DLD1 (cell line): ENCODE measurements at regions not wholly inside any gene's neighbourhood (a gene's known extent, or its start where the extent isn't known, plus 50 kb on each side); places are given as distances from the start of the nearest gene placed in this dataset.

Experiments used
- in situ Hi-C: cut with HindIII; loops from 2 replicates; pipeline ENCODE4 v1.10.0; 2017; ENCODE audit warnings: low sequenced_read_pairs

DNA sequence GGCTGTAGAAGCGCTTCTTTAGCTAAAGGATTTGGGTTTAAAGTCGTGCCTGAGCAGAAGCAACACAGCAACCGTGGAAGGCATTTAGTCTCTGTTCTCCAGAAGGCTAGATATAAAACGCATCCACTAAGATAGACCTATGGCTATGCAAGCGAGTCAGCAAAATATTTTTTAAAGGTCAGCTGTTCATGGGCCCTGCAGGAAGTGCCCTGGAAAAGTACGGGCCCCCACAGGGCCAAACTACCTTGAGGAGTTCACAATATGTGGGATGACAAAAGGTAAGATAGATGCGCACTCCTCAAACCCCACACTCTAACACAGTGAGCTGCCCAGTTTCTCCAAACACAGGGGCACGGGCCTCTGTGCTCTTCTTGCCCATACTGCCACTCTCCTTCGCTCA lies 261.6 kb downstream of the VPS13C start:
- in situ Hi-C loops = no loop called here

DNA sequence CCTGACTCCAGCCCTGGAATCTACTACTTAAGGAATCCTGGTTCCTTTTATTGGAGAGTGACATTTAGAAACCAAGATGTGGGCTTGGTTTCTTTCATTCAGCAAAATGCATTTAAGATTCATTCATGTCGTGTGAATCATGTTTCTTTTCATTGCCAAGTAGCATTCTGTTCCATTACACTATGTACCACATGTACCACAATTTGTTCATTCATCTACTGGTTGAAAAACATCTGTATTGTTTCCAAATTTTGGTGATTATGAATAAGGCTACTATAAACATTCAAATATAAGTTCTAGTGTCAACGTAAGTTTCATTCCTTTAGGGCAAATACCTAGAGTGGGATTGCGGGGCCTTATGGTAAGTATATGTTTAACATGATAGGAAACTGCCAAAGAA lies 264.2 kb downstream of the VPS13C start:
- in situ Hi-C loops = no loop called here

DNA sequence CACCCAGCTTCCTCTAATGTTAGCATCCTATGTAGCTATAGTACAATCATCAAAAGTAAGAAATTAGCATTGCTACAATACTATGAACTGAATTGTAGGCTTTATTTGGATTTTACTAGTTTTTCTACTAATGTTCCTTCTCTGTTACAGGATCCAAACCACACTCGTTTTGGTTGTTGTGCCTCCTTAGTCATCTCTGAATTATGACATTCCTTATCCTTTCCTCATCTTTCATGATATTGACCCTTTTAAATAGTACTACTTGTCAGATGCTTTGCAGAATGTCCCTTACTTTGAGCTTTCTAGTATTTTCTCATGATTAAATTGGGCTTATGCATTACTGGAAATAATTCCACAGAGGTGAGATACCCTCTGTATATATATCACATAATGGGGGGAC lies 265.4 kb downstream of the VPS13C start:
- in situ Hi-C loops = no loop called here

DNA sequence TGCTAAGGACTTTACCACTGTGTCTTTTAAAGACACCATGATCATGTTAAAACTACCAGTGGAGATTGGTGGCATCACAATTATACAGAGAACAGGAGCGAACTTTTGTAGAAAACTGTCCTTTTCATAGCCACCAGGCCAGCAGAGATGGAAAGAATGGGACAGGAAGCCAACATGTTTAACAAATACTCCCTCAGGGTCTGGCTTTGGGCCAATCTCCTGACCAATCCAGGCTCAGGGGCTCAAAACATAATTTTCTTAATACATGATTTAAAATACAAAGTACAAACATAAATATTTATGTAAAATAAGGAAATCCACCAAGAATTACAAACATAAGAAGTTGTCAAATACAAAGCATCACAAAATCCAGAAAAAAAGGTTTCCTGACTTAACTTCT lies 266.0 kb downstream of the VPS13C start:
- in situ Hi-C loops = no loop called here

DNA sequence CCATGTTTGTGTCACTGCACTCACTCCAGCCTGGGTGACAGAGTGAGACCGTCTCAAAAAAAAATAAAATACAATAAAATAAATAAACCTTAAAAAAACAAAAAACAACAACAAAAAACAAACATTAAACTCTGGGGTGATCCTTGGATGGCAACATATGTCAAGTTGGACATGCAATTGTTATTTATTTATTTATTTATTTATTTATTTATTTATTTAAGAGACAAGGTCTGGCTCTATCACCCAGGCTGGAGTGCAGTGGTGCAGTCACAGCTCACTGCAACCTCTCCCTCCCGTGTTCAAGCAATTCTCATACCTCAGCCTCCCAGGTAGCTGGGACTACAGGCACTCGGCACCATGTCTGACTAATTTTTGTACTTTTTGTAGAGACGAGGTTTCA lies 275.5 kb downstream of the VPS13C start:
- in situ Hi-C loops = no loop called here

DNA sequence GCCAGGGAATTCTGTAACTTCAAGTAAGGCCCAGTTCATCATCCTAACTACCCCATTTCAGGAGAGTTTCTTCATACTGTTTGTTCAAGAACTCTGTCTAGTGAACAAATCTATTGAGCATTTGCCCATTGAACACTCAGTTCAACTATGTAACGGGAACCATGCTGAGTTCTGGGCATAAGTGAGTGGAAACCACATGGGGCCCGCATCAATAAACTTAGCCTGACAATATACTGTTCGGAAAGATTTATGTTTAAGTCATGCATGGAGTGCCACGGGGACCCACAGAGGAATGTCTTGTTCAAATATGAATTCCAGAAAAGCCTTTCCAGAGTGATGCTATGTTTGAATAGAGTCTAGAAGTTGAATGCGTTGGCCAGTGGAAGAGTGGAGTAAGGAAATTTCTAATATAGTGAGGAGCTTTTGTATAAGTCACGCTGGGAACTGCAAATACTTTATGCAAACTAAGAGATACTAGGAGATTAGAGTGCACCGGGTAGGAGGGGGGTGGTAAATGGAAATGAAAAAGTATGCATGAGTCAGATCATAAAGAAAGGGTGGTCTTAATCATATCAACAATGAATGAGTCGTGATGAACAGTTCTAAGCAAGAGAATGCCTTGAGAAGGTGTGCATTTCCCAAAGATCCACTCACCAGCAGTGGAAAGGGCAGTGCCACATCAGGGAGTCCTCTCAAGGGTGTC lies 279.8 kb downstream of the VPS13C start:
- in situ Hi-C loops = no loop called here

DNA sequence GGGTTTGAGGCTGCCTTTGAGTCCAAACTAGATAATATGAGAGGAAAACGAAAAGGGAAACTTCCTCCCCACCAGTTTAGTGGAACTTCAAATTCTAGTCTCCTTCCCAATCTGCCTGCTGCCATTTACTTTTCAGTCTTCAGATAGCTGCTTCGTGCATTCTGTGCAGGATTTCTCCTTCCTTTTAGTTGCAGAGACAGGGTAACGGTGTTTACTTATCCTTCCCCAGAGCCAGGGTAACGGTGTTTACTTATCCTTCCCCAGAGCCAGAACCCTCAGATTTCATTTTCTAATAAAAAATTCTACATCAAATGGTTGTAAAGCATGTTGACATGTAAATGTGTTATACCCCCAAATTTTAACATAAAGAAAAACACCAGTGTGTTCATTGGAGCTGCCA lies 282.6 kb downstream of the VPS13C start:
- in situ Hi-C loops = no loop called here

DNA sequence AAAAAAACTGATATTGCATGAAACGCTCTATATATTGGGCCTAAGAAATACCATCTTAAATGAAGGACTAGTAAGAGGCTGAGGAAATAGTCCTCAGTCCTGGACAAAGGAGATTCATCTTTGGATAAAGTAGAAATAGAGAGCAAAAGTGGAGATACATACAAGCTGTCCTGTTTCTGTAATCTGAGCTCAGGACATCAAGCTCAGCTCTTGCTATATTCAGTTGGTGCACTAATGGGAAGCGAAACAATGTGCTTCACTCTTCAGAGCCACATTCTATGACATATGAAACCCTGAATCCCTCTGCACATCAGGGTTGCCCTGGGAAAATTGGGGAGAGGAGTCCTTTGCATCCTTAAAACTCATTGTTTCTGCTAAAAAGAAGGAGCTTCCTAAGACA lies 290.7 kb downstream of the VPS13C start:
- in situ Hi-C loops = no loop called here

DNA sequence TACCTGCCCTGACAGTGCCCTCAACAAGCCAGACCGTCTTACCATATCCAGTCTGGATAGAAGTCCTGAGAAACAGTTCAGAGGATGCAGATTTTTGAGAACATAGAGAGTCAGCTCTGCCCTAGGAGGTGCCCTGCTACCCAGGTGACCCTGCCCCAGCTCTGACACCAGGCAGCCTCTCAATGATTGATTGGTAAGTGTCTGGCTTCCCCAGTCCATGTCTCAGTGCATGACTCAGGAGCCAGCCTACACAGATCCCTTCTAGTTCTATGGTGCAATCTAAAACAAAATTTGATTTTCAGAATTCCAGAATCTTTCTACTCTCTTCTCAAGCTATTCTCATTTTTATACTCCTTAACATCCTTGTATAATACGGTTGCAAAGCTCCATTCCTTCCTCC lies 292.1 kb downstream of the VPS13C start:
- in situ Hi-C loops = no loop called here

DNA sequence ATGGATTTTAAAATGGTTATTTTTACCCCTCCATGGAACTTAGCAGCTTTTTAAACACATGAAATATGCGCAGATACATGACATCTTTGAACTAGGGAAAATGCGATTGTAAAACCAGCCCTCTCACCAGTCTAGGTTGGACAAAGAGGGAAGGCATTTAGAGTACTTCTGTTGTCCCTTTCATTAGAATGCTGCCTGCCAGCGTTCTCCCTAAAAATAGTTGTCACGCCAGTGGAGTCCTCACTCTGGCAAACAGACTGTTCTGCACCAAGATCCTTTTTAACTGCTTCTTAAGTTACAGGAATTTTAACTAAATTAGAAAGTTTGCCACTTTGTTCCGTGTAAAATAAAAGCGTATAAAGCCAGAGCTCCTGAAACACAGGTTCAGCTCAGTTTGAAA lies 295.3 kb downstream of the VPS13C start:
- in situ Hi-C loops = no loop called here

DNA sequence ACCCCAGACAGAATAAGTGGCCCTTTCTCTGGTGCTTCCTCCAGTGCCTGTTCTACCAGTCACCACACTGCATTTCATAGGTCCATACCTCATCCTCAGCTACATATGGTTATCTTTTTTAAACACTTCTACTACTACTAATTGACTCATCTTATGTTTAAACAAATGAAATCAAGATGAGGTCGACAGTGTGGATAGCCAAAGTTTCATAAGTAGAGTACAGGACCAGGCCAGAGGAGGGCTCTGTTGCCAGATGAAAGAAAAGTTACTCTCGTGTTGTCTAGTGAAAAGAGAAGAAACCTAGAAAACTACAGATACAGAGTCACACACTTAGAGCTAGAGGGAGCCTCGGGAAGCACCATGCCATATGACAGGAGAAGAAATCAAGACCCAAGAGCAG lies 296.1 kb downstream of the VPS13C start:
- in situ Hi-C loops = no loop called here

DNA sequence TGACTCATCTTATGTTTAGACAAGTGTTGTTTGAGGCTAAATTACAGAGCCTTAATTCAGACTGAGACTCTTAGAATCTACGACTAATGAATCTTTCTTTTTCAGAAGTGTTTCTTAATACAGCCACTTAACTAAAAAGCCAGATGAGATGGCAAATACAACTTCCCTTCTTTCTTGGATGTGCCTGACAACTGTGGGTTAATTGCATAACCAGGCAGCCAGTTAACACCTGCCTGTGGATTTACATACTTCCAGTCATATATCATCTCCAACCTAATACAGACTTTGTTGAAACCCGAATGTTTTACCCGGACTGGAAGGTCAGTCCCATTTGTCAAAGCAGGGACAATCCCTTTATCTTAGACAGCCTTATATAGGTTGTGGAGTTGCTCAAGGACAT lies 297.6 kb downstream of the VPS13C start:
- in situ Hi-C loops = no loop called here

DNA sequence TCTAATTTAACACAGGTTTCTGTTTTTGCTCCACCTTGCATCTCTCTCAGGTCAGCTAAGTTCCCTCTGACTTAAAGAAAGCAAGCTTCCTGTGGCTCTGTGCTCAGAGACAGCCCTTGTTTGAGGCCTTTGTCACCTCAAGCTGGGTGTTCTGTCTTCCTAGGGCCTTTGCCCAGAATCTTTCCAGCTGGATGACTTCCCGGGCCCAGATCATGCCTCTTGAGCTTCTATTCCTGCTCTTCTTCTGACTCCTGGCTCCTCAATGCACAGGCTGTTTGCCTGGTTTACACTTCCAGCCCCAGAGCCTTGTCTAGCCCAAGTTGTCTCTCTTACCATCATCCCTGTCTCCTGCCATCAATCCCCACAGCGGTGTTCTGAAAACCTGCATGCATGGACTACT lies 300.6 kb downstream of the VPS13C start:
- in situ Hi-C loops = no loop called here

DNA sequence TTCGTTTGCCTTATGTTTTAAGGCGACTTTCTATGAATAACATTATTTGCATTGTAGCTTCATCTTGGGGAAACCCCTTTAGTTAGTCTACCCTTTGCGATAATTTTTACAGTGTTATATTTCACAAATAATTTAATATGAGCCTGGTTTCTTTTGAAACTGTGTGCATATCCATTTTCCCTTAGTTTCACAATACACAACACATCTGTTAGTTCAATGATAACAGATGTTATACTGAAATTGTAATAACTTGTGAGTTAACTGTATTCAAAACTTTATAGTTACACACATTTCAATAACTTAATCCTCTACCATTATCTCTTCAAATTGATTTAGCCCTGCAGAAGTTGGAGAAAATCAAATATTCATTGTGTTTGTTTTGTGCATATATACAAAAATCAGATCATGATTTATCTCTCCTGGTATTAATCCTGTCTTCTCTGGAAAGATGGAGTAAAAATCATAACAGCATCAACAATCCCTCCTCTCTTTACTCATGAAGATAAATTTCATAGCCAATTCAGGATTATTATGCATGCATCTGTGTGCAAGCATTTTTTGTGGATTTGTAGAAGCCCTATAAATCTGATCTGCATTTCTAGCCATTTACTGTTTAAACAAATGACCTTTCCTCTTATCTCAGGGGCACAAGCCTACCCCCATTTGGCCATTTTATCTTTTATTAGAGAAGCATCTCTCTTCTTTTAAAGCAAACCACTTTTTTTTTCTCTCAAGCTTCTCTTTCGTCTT lies 304.0 kb downstream of the VPS13C start:
- in situ Hi-C loops = no loop called here

DNA sequence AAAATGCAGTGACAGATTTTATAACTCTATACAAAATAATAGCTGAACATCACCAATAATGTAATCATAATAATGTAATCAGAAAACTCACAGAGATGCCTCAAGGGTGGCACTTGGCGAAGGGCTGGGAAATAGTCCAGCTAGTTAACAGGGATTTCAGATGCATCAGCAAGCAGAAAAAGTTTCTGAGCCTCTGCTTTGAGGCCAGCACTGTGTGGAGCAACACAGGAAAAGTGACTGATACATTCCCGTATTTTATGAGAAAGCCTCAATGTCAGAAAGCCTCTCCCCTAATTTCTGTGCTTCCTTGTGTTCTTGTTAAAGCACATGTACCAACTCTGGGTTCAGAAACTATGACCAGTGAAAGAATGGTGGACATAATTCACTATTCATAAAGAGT lies 304.8 kb downstream of the VPS13C start:
- in situ Hi-C loops = no loop called here

DNA sequence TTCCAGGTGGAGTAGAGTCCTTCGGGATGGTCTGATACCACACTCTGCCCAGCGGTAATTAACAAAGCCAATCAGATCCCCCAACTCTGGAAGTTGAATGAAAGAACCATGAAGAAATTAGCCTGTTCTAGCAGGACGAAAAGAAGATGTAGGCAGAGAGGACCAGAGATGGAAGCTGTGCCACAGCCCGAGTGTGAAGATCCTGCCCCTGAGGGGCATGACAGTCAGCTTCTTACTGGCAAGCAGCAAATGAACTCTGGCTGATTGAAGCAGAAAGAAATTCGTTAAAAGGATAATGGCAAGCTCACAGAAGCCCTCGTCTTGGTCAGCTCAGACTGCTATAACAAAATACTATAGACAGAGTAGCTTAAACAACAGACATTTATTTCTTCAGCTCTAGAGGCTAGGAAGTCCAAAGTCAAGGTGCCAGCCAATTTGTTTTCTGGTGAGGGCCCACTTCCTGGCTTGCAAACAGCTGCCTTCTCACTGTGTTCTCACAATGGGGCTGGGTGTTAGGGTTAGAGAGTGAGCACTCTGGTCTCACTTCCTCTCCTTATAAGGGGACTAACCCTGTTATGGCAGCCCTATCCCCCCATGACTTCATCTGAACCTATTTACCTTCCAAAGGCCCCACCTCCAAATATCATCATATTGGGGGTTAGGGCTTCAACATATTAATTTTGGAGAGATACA lies 307.1 kb downstream of the VPS13C start:
- in situ Hi-C loops = no loop called here

DNA sequence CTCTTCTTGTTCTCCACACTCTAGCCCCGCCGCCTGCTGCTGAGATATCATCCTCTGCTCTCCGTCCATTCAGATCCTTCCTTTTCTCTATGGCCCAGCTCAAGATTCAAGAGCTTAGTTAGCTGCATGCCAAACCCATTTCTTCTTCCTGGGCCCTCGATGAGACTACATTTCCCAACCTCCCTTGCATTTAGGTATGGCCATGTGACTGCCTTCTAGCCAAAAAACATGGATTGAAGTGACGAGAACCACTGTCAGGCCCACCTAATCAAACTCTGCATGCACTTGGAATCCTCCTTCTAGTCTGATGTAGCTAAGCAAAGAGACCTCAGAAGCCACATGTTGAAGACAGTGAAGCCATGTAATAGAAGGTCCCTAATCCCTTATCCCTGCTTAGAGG lies 308.2 kb downstream of the VPS13C start:
- in situ Hi-C loops = no loop called here

DNA sequence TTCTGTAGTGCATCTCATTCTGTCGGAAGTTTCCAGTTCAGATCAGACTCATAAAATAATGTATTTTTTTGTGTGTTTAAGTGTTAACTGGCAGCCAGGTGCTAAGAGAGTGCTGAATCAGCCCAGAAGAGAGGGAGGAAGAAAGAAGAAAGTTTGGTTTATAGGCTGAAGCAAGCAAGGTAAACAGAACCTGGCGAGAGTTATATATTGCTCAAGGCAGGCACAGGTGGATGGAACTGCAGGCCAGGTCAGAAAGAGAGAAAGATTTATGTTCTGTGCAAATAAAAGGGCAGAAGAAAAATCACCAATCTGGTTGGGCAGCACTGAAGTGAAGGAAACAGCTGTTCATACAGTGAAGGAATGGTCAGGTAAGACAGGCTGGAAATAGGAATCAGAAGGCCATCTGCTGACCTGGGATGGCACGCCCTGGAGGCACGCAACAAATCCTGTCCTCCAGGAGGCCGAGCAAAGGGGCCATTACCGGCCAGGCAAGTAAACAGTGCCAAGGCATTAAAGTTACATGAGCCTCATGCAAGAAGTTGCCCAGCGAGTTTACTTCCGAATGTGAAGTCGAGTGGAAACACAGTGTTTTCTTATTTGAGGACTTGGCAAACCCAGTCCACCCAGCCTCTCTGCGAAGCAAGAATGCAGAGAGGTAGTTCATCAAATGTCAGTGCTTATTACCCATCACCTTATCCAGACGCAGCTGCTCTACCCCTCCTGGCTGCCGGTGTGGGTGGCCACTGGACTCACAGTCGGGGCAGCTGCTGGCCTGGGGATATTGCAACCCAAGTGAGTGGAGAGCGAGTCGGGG lies 309.8 kb downstream of the VPS13C start:
- in situ Hi-C loops = no loop called here

DNA sequence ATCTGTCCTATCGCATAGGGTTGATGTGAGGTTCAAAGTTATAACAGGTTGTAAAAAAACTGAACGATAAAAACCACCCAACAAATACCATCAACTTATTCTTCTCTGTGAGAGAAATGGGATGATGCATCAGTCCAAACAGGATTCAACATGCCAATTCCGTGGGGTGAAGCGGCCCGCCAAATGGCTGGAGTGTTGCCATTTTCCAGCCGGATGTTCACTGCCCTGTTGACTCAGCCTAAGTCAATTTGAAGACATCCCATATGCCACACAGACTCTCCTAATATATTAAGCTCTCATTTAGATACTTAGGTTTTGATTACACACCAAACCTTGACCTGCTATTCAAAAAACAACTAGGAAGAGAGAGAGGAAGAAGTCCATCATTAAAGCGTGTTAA lies 311.1 kb downstream of the VPS13C start:
- in situ Hi-C loops = no loop called here

DNA sequence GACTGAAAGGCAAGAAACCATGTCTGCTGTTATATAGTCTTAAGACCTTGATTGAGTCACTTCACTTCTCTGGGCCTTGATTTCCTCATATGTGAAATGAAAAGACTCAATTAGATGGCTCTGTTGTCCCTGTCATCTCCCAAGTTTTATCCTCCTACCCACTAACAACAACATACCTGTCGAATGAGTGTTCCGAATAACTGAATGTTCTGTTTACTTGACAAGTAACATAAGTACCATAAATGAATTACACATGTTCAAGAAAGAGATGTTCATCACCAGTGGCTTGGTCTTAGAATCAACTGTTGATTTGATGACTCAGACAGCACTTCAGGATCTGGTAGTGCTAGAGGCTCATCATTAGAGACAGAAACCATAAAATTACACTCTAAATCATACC lies 311.7 kb downstream of the VPS13C start:
- in situ Hi-C loops = no loop called here

DNA sequence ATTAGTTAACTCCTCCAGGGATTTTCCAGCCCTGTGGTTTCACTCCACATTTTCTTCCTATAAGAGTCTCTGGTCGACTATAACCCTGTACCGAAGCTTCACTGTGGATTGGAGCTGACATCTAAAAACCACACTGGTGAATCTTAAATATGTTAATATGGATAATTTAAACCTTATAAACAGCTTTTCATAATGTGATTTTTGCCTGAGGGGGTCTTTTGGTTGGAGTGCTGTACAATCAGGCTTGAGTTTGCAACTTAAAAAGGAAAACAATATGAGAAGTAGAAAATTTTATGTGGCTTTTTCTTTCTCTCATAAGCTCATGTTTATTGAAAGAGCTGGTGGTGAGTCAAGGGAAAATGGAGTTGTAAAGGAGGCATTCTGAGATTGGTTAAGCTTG lies 313.7 kb downstream of the VPS13C start:
- in situ Hi-C loops = no loop called here
